Esophagus squamous epithelium (tissue), 5 donors: ENCODE measurements at regions not wholly inside any gene's neighbourhood (a gene's known extent, or its start where the extent isn't known, plus 50 kb on each side); places are given as distances from the start of the nearest gene placed in this dataset.

ENCODE experiments used
- DNase-seq: peaks from one replicate; lab custom pipeline; 2025; lab: John Stamatoyannopoulos, UW
- H3K27ac ChIP-seq, 4 donors: fragments of 200-600 bp; sonication (generic); one replicate each; pipeline ENCODE4 v1.5.1; 2016 to 2019; ENCODE audit warnings: mild to moderate bottlenecking in 1 of 4
- H3K27me3 ChIP-seq, 4 donors: fragments of 200-600 bp; sonication (generic); 1 replicate in 3 of 4; 2 replicates in 1 of 4; pipeline versions ENCODE4 v1.5.1 to v1.6.0; 2017 to 2021; ENCODE audit warnings: antibody characterized with exemption in 1 of 4
- H3K36me3 ChIP-seq, 3 donors: fragments of 200-600 bp; sonication (generic); one replicate each; pipeline ENCODE4 v1.5.1; 2016 to 2019
- H3K4me1 ChIP-seq, 3 donors: fragments of 200-600 bp; sonication (generic); one replicate each; pipeline ENCODE4 v1.5.1; 2017 to 2019
- H3K4me3 ChIP-seq, 4 donors: fragments of 200-600 bp; sonication (generic); 1 replicate in 3 of 4; 2 replicates in 1 of 4; pipeline ENCODE4 v1.5.1; 2016 to 2019; ENCODE audit warnings: mild to moderate bottlenecking in 2 of 4, moderate library complexity in 1 of 4
- H3K9me3 ChIP-seq, 3 donors: fragments of 200-600 bp; sonication (generic); one replicate each; pipeline ENCODE4 v1.5.1; 2016 to 2019
- POLR2A ChIP-seq, 4 donors: fragments of 450-650 bp; IDR thresholded peaks; one replicate each; pipeline ENCODE4 v1.6.1; 2017; ENCODE audit warnings: antibody characterized with exemption in 4 of 4, mild to moderate bottlenecking in 4 of 4, moderate library complexity in 3 of 4
- WGBS, 2 donors: methylation state at CpG; one replicate each; pipeline ENCODE4 v1.1.5; 2018; 5-methylcytosine and 5-hydroxymethylcytosine counted together
- intact Hi-C: fragments of 100-400 bp; cut with DNase I; formaldehyde crosslinking; loops from one replicate; pipeline ENCODE4 v1.15.0; 2022
- TF ChIP-seq, protein P1 (sequence below), 6 experiments: fragments of 450-650 bp in 4 of 6; fragments of 200-600 bp in 2 of 6; sonication (generic) in 2 of 6; IDR thresholded peaks; one replicate each; pipeline ENCODE4 v1.5.1; 2016 to 2019; ENCODE audit warnings: antibody characterized with exemption in 6 of 6, mild to moderate bottlenecking in 4 of 6, moderate library complexity in 4 of 6
- donor health status: DM: yes; HTN: yes; CAD: no.

DNA sequence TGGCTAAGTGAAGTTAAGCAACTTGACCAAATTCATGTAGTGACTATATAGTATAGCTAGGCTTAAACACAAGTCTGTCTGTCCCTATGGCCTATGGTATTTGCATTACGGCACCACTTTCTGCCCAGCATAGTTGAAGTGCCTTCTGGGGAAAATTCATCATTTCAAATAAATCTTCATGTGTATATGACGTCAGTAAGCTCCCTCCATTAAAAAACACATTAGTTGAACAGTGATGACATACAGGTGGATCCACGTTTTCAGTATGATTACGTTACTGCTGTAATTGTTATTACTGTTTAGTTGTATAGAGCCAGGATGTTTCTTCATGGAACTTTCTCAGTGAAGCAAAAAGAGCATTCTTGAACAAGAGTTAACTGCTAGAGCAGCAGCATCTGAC is 96.2 kb downstream of the TENT5A start:
- no peaks in the 10 kb centered on the region for H3K4me1 ChIP-seq
- TF ChIP-seq, protein P1, sequence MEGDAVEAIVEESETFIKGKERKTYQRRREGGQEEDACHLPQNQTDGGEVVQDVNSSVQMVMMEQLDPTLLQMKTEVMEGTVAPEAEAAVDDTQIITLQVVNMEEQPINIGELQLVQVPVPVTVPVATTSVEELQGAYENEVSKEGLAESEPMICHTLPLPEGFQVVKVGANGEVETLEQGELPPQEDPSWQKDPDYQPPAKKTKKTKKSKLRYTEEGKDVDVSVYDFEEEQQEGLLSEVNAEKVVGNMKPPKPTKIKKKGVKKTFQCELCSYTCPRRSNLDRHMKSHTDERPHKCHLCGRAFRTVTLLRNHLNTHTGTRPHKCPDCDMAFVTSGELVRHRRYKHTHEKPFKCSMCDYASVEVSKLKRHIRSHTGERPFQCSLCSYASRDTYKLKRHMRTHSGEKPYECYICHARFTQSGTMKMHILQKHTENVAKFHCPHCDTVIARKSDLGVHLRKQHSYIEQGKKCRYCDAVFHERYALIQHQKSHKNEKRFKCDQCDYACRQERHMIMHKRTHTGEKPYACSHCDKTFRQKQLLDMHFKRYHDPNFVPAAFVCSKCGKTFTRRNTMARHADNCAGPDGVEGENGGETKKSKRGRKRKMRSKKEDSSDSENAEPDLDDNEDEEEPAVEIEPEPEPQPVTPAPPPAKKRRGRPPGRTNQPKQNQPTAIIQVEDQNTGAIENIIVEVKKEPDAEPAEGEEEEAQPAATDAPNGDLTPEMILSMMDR (IDR thresholded peaks at IDR 0.05) = no peak
- TF ChIP-seq POLR2A (IDR thresholded peaks at IDR 0.05) = no peak
- no peak overlapping the region for H3K4me3 ChIP-seq
- whole genome bisulfite sequencing, 2 donors = 76 to 81% methylated on average over 4 of the region's 4 CpGs
- no peaks in the 10 kb centered on the region for H3K27me3 ChIP-seq
- H3K27ac ChIP-seq = no peak overlapping the region
- H3K36me3 ChIP-seq = no peaks in the 10 kb centered on the region
- DNase-seq = no peak
- intact Hi-C loops = no loop called here
- H3K9me3 ChIP-seq = no peaks in the 10 kb centered on the region

DNA sequence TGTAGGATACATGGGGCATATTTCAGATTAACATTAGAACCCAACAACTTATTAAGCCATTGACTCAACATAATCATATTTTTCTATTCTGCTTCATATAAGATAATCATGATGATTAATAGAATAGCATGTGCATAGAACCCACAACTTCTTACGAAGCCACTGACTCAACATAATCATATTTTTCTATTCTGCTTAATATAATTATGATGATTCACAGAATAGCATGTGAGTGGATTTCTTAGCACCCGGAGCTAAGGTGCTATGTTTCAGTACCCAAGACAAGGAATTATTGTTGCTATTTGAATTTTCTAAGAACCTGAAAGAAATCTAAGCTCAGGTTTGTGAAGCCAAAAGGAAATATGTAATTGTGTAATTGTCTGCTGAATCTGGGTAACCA is 96.8 kb downstream of the TENT5A start:
- Histone ChIP-seq H3K36me3 (no peaks in the 10 kb centered on the region), H3K27me3 (no peaks in the 10 kb centered on the region), H3K27ac (no peak overlapping the region), H3K4me1 (no peaks in the 10 kb centered on the region), H3K9me3 (no peaks in the 10 kb centered on the region), H3K4me3 (no peak overlapping the region)
- intact Hi-C loops = no loop called here
- no peak for TF ChIP-seq POLR2A (IDR thresholded peaks at IDR 0.05)
- TF ChIP-seq, protein P1 (IDR thresholded peaks at IDR 0.05) = no peak
- DNase-seq = no peak
- WGBS, 2 donors = 68 to 77% methylated on average over 2 of the region's 2 CpGs

DNA sequence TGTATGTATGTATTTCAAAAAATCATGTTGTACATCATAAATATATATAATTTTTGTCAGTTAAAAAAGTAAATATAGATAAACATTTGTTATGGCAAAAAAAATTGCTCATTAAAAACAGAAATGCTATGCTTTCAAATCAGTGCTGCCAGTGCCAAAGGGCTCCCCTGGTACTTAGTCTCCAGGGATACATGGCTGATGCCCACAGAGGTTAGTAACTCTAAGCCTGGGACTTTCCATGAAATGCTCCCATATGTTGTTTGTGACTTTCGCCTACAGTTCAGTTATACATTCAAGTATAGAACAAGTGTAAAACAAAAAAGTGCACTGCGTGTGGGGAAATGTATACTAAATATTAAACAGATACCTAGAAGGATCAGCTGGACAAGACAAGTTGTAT is 104.0 kb downstream of the TENT5A start:
- intact Hi-C loops = no loop called here
- no peak overlapping the region for H3K4me3 ChIP-seq
- TF ChIP-seq, protein P1 (IDR thresholded peaks at IDR 0.05) = no peak
- TF ChIP-seq POLR2A (IDR thresholded peaks at IDR 0.05) = no peak
- H3K27ac ChIP-seq = no peak overlapping the region
- H3K36me3 ChIP-seq = no peaks in the 10 kb centered on the region
- WGBS, 2 donors = 91 to 98% methylated on average over 2 of the region's 2 CpGs
- DNase-seq = no peak
- H3K27me3 ChIP-seq = no peaks in the 10 kb centered on the region
- no peaks in the 10 kb centered on the region for H3K9me3 ChIP-seq
- no peaks in the 10 kb centered on the region for H3K4me1 ChIP-seq

DNA sequence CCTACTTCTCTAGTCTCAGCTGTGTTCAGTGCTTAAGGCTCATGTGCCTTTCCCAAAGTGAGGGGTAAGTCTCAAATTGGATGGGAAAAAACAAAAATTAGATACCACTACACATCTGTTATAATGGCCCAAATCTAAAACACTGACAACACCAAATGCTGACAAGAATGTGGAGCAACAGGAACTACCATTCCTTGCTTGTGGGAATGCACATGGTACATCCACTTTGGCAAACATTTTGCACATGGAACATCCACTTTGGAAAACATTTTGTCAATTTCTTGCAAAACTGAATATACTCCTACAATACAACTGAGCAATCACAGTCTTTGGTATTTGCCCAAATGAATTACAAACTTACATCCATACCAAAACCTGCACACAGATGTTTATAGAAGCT is 109.3 kb downstream of the TENT5A start:
- Histone ChIP-seq H3K4me3 (no peak overlapping the region), H3K27ac (no peak overlapping the region), H3K36me3 (no peaks in the 10 kb centered on the region), H3K4me1 (no peaks in the 10 kb centered on the region), H3K9me3 (no peaks in the 10 kb centered on the region), H3K27me3 (no peaks in the 10 kb centered on the region)
- no peak for DNase-seq
- intact Hi-C loops = no loop called here
- TF ChIP-seq, protein P1 (IDR thresholded peaks at IDR 0.05) = no peak
- no peak for TF ChIP-seq POLR2A (IDR thresholded peaks at IDR 0.05)

DNA sequence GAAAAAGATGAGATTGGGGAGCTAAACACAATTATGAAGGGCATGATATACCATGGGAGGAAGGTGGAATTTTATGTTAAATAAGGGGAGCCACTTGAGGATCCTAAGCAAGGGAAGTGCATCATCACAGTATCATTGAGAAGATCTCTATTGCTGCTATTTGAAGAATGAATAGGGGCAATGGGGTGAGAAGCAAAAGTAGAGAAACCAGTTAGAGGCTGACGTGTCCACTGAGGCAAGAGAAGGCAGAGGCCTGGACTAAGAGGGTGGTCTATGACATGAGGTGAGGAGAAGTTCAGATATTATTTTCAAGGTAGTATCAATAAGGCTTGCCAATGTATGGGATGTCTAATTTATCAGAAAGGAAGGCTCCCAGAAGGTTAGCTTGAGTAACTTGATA is 111.6 kb downstream of the TENT5A start:
- WGBS, 2 donors = 68 to 89% methylated on average over 1 of the region's 1 CpG
- no peak for TF ChIP-seq POLR2A (IDR thresholded peaks at IDR 0.05)
- TF ChIP-seq, protein P1 (IDR thresholded peaks at IDR 0.05) = no peak
- DNase-seq = no peak
- intact Hi-C loops = no loop called here
- Histone ChIP-seq H3K9me3 (no peaks in the 10 kb centered on the region), H3K27me3 (no peaks in the 10 kb centered on the region), H3K27ac (no peak overlapping the region), H3K36me3 (no peaks in the 10 kb centered on the region), H3K4me1 (no peaks in the 10 kb centered on the region), H3K4me3 (no peak overlapping the region)
